ENCODE measurements at regions not wholly inside any gene's neighbourhood (a gene's known extent, or its start where the extent isn't known, plus 50 kb on each side); places are given as distances from the start of the nearest gene placed in this dataset.
"Not testable (repeated sequence)": the region's sequence is repeated elsewhere in the genome, so short reads cannot be mapped to it uniquely, and the experiment has no call there.

DNA sequence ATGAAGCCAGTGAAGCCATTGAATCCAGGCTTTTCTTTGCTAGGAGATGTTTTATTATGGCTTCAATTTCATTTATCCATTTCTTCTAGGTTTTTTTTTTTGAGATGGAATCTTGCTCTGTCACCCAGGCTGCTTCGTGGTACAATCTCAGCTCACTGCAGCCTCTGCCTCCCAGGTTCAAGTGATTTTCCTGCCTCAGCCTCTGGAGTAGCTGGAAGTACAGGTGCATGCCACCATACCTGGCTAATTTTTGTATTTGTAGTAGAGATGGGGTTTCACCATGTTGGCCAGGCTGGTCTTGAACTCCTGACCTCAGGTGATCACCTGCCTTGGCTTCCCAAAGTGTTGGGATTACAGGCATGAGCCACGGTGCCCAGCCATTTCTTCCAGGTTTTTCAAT, 171.6 kb downstream of the CWH43 start:
- H3K4me3 Mint-ChIP-seq; POLR2A ChIA-PET; DNase-seq; H3K27me3 ChIP-seq (ENCODE audit: insufficient read depth, low read length, poor library complexity, severe bottlenecking); H3K36me3 ChIP-seq (ENCODE audit: insufficient read depth, low read length); H3K4me3 ChIP-seq (ENCODE audit: low read length); H3K4me1 Mint-ChIP-seq; H3K27me3 Mint-ChIP-seq; CTCF ChIA-PET; H3K27ac Mint-ChIP-seq; H3K4me1 ChIP-seq (ENCODE audit: insufficient read depth, low read length); H3K27ac ChIP-seq (ENCODE audit: low read depth, low read length): not testable (repeated sequence)
- H3K9me3 ChIP-seq (ENCODE audit: low read length) = peaks cover 20% of the 10 kb centered on the region
- H3K36me3 Mint-ChIP-seq = peaks cover 3 to 36% (median 14%) of the 10 kb centered on the region in 3 donors
- peaks cover 12 to 62% (median 58%) of the 10 kb centered on the region in 5 donors for H3K9me3 Mint-ChIP-seq

DNA sequence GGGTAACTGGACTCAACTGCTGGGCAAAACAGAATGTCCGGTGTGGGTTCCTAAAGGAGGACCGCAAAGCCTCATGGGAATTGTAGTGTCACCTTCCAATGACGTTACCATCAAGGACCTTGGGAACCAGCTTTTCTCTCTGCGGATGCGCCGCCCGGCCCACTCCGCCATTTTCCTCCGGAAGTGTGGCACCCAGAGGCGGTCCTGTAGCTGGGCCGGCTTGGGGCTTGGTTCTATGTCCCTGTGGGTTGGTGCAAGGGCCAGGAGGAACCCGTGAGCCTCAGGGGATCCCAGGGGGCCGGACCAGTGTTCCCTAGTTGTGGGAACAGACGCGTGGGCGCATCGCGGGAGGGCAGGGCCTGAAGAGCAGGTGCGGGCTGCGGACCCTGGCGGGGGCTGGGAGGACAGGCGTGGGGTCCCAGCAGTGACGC, 175.1 kb downstream of the CWH43 start:
- H3K4me1 ChIP-seq (ENCODE audit: insufficient read depth, low read length); H3K27ac Mint-ChIP-seq; H3K4me3 Mint-ChIP-seq; H3K9me3 ChIP-seq (ENCODE audit: low read length); H3K4me1 Mint-ChIP-seq; CTCF ChIA-PET; H3K36me3 ChIP-seq (ENCODE audit: insufficient read depth, low read length); H3K27me3 Mint-ChIP-seq; POLR2A ChIA-PET; H3K27me3 ChIP-seq (ENCODE audit: insufficient read depth, low read length, poor library complexity, severe bottlenecking); H3K36me3 Mint-ChIP-seq; H3K4me3 ChIP-seq (ENCODE audit: low read length); DNase-seq; H3K27ac ChIP-seq (ENCODE audit: low read depth, low read length): not testable (repeated sequence)
- peaks cover 12 to 29% (median 24%) of the 10 kb centered on the region in 5 donors for H3K9me3 Mint-ChIP-seq

DNA sequence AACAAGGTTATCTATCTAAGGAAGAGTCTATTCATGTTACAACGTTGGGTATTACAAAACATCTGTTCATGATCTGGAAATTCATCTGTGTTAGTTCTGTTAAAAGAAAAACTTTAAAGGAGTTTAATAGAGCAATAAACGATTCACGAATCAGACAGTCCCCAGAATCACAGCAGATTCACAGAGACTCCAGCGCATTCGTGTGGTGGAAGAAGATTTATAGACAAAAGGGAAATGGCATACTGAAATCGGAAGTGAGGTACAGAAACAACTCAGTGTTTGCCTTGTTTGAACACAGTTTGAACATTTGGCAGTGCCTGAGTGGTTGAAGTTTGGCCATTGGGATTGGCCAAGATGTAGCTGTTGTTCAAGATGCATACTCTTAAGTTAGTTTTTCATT, 178.8 kb downstream of the CWH43 start:
- H3K36me3 Mint-ChIP-seq; CTCF ChIA-PET; H3K4me1 Mint-ChIP-seq; H3K9me3 ChIP-seq (ENCODE audit: low read length); H3K27ac Mint-ChIP-seq; H3K27me3 Mint-ChIP-seq; DNase-seq; H3K4me3 Mint-ChIP-seq; H3K27ac ChIP-seq (ENCODE audit: low read depth, low read length); H3K4me1 ChIP-seq (ENCODE audit: insufficient read depth, low read length); POLR2A ChIA-PET; H3K27me3 ChIP-seq (ENCODE audit: insufficient read depth, low read length, poor library complexity, severe bottlenecking); H3K4me3 ChIP-seq (ENCODE audit: low read length); H3K36me3 ChIP-seq (ENCODE audit: insufficient read depth, low read length); H3K9me3 Mint-ChIP-seq: not testable (repeated sequence)

DNA sequence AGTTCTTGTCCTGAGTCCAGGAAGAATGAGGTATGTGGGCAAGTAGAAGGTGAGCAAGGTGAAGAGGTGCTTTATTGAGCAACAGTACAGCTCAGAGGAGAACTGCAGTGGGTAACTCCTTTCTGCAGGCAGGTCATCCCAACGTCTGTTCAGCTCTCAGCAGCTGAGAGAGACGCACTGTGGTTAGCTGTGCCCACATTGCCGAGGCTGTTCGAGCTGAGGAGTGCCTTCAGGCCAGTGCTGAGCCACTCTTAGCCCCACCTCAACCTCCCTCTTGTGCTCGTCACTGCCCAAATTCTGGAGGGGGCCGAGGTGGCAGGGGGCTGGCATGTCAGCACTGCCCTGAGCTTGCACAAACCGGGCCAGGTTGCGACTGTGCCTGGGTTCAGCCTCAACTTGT, 191.8 kb downstream of the CWH43 start:
- H3K36me3 Mint-ChIP-seq; H3K27ac ChIP-seq (ENCODE audit: low read depth, low read length); H3K4me3 Mint-ChIP-seq; H3K9me3 ChIP-seq (ENCODE audit: low read length); H3K9me3 Mint-ChIP-seq; DNase-seq; H3K27me3 Mint-ChIP-seq; H3K4me1 ChIP-seq (ENCODE audit: insufficient read depth, low read length); H3K36me3 ChIP-seq (ENCODE audit: insufficient read depth, low read length); CTCF ChIA-PET; H3K27ac Mint-ChIP-seq; H3K4me3 ChIP-seq (ENCODE audit: low read length); H3K4me1 Mint-ChIP-seq; POLR2A ChIA-PET; H3K27me3 ChIP-seq (ENCODE audit: insufficient read depth, low read length, poor library complexity, severe bottlenecking): not testable (repeated sequence)

DNA sequence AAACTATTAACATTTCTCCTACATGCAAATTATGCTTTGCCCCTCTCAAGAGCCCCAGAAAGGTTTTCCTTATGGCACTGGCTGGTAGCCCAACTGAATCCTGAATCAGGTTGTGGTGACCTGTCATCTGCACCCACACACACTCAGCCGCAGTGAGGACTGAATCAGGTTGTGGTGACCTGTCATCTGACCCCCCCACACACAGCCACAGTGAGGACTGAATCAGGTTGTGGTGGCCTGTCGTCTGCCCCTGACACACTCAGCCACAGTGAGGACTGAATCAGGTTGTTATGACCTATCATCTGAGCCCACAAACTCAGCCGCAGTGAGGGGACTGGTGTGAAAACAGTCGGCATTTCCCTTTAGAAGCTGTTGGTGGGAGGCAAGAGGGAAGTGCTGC, 195.0 kb downstream of the CWH43 start:
- H3K4me3 ChIP-seq (ENCODE audit: low read length); H3K4me1 ChIP-seq (ENCODE audit: insufficient read depth, low read length); H3K4me3 Mint-ChIP-seq; H3K27ac ChIP-seq (ENCODE audit: low read depth, low read length); H3K36me3 ChIP-seq (ENCODE audit: insufficient read depth, low read length); CTCF ChIA-PET; H3K4me1 Mint-ChIP-seq; POLR2A ChIA-PET; H3K27me3 ChIP-seq (ENCODE audit: insufficient read depth, low read length, poor library complexity, severe bottlenecking); H3K9me3 Mint-ChIP-seq; H3K36me3 Mint-ChIP-seq; H3K27ac Mint-ChIP-seq; H3K9me3 ChIP-seq (ENCODE audit: low read length); DNase-seq; H3K27me3 Mint-ChIP-seq: not testable (repeated sequence)

DNA sequence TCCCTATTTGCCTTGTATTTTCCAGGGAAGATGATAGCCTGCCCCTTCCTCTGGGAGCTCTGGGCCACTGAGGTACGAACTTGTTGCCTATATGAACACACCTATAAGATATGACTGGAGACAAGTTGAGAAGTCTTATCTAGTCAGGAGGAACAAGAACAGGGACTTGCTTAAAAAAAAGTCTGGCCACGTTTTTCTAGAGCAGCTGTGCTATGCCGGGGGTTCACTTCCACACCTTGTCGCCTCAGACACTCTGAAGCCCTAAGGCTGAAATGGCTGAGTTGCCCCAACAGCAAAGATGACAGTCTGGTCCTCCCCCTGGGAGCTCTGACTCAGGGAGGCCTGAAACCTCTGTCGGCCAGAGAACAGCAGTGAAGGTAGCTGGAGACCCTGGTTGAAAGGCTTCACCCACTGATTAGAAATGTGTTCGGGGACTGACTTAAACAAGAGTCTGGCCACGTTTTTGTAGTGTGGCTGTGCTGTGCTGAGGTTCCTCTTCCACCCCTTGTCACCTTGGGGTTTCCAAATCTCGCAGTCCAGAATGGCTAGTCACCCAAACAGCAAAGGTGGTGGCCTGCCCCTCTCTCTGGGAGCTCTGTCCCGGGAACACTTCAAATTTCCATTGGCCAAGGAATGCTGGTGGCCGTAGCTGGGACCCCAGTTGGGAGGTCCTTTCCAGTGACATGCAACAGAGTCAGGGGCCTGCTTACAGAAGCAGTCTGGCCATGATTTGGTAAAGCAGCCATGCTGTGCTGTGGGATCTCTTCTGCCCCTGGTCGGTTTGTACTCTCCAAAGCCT, 225.5 kb downstream of the CWH43 start:
- H3K27me3 Mint-ChIP-seq; POLR2A ChIA-PET; H3K9me3 ChIP-seq (ENCODE audit: low read length); H3K4me3 Mint-ChIP-seq; DNase-seq; H3K27ac ChIP-seq (ENCODE audit: low read depth, low read length); H3K27ac Mint-ChIP-seq; H3K36me3 Mint-ChIP-seq; H3K4me3 ChIP-seq (ENCODE audit: low read length); H3K4me1 ChIP-seq (ENCODE audit: insufficient read depth, low read length); H3K4me1 Mint-ChIP-seq; H3K36me3 ChIP-seq (ENCODE audit: insufficient read depth, low read length); CTCF ChIA-PET; H3K27me3 ChIP-seq (ENCODE audit: insufficient read depth, low read length, poor library complexity, severe bottlenecking): not testable (repeated sequence)
- H3K9me3 Mint-ChIP-seq = peaks cover 4 to 32% (median 16%) of the 10 kb centered on the region in 5 donors

DNA sequence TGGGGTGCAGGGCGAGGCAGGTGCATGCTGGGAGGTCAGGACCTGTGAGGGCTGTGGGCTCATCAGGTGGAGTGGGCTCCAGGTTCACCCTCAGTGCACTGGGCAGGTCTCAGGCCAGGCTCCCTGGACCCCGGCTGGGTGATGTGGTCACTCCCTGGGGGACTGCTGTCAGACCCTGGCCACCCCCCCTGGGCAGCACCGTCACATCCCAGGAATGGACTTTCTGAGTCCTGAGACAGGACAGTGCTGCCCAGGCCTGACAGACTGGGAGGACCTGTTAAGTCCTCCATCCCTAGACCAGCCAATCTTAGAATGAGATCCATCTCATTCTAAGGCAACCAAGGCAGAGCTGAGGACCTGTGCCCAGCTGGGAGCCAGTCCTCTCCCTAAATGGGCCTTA, 227.2 kb downstream of the CWH43 start:
- CTCF ChIA-PET; H3K27ac Mint-ChIP-seq; H3K36me3 ChIP-seq (ENCODE audit: insufficient read depth, low read length); H3K9me3 ChIP-seq (ENCODE audit: low read length); H3K27ac ChIP-seq (ENCODE audit: low read depth, low read length); H3K27me3 ChIP-seq (ENCODE audit: insufficient read depth, low read length, poor library complexity, severe bottlenecking); H3K4me3 ChIP-seq (ENCODE audit: low read length); H3K4me3 Mint-ChIP-seq; POLR2A ChIA-PET; H3K27me3 Mint-ChIP-seq; H3K4me1 Mint-ChIP-seq; H3K36me3 Mint-ChIP-seq; DNase-seq; H3K4me1 ChIP-seq (ENCODE audit: insufficient read depth, low read length): not testable (repeated sequence)
- peaks cover 8 to 40% (median 18%) of the 10 kb centered on the region in 5 donors for H3K9me3 Mint-ChIP-seq

DNA sequence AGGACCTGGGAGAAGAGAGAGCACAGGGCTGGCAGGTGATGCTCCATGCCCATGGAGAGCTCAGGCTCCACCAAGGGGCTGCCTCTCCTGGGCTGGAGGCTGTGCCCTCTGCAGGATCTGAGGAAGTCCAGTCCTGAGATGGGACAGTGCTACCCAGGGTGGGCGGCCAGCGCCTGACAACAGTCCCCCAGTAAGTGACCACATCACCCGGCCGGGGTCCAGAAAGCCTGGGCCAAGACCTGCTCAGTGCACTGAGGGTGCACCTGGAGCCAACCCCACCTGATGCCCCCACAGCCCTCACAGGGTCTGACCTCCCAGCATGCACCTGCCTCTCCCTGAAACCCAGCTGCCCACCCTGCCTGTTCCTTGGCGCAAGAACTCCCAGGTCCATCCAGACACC, 227.7 kb downstream of the CWH43 start:
- H3K27me3 ChIP-seq (ENCODE audit: insufficient read depth, low read length, poor library complexity, severe bottlenecking); POLR2A ChIA-PET; H3K27me3 Mint-ChIP-seq; H3K4me1 Mint-ChIP-seq; H3K27ac Mint-ChIP-seq; H3K4me3 Mint-ChIP-seq; DNase-seq; CTCF ChIA-PET; H3K36me3 ChIP-seq (ENCODE audit: insufficient read depth, low read length); H3K9me3 ChIP-seq (ENCODE audit: low read length); H3K36me3 Mint-ChIP-seq; H3K4me1 ChIP-seq (ENCODE audit: insufficient read depth, low read length); H3K4me3 ChIP-seq (ENCODE audit: low read length); H3K27ac ChIP-seq (ENCODE audit: low read depth, low read length): not testable (repeated sequence)
- H3K9me3 Mint-ChIP-seq = peaks cover 8 to 40% (median 18%) of the 10 kb centered on the region in 5 donors

All from CD8-positive, alpha-beta memory T cell (primary cell).